Erythroblast (primary cell): ENCODE measurements at regions not wholly inside any gene's neighbourhood (a gene's known extent, or its start where the extent isn't known, plus 50 kb on each side); places are given as distances from the start of the nearest gene placed in this dataset.
A peak's percentile ranks its signal among the peaks of the same experiment; 100 is the strongest.

Source experiments
- DNase-seq, 2 experiments: peaks; one replicate each; lab custom pipeline; 2025; lab: John Stamatoyannopoulos, UW
- GATA1 ChIP-seq: IDR thresholded peaks from 2 replicates; pipeline ENCODE4 v1.6.1; 2011; ENCODE audit warnings: low read depth, mild to moderate bottlenecking, control low read depth, low read length, moderate library complexity
- POLR2A ChIP-seq: IDR thresholded peaks from 2 replicates; pipeline ENCODE4 v1.6.1; 2011; ENCODE audit warnings: mild to moderate bottlenecking, low read length

GRCh38 chr4:95714571-95714970, 125.3 kb upstream of the PDHA2 start:
- no peak for DNase-seq
- no peak for TF ChIP-seq POLR2A
- TF ChIP-seq GATA1: no peak

DNA sequence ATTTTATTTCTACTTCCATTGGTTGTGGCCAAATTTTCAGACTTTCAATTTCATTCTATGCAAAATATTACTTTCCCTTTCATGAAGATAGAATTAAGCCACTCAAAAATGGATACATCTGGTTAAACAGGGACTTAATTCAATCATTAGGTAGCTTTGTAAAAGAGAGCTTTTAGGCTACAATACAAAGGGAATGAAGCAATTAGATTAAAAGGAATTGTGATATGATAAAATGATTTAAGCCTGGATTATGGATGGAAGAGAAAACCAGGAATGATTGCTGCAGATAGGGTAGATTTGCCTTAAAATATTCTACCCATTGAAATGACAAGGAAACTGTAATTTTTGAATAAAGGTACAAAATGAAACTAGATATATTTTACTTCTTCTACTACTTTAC, 134.6 kb upstream of the PDHA2 start:
- no peak for DNase-seq
- TF ChIP-seq POLR2A (no peak), GATA1 (no peak)

DNA sequence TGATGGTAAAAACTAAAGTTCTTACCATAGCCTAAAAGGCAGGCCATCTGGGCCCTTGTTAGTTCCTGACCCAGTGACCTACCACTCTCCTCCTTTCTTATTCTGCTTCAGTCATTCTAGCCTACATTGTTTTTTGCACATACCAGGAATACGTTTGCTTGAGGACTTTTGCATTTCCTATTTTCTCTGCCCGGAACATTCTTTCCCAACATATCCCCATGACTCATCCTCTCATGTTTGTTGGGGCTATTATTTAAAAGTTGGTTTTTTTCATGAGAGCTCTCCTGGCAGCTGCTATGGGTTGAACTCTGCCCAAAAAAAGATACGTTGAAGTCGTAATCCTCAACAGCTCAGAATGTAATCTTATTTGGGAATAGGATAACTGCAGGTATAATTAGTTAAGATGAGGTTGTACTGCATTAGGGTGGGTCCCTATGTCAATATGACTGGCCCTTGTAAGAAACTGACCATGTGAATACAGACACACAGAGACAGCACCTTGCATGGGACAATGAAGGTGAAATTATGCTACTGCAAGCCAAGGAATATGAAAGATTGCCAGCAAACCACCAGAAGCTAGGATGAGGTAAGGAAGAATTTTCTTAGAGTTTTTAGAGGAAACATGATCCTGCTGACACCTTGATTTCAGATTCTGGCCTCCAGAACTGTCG, 138.3 kb upstream of the PDHA2 start:
- no peak for TF ChIP-seq POLR2A
- no peak for TF ChIP-seq GATA1

GRCh38 chr4:95694411-95694810, 145.5 kb upstream of the PDHA2 start:
- no peak for DNase-seq
- TF ChIP-seq GATA1: no peak
- no peak for TF ChIP-seq POLR2A

More for the DNA sequence above, 138.3 kb upstream of the PDHA2 start:
- DNase-seq: no peak

DNA sequence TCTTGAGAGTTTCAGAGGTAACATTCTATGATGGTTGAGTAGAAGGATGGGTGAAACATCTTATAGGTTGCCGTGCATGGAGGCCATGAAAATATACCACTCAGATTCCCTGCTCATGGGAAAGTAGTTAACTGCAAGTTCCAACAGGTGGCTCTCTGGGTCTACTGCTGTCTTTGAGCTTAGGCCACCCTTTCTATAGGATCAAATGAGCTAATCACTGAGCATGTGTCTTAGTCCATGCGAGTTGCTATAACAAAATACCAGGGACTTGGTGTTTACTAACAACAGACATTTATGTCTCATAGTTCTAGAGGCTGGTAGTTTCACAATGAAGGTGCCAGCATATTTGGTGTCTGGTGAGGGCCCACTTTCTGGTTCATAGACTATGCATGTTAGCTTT, 144.8 kb upstream of the UNC5C start:
- DNase-seq: peak; percentile 0 to 7
- TF ChIP-seq POLR2A: no peak
- no peak for TF ChIP-seq GATA1

- no peak for TF ChIP-seq GATA1
- no peak for TF ChIP-seq POLR2A
- DNase-seq: no peak
Observed at GRCh38 chr4:95676190-95676589, 127.4 kb upstream of the UNC5C start.

DNA sequence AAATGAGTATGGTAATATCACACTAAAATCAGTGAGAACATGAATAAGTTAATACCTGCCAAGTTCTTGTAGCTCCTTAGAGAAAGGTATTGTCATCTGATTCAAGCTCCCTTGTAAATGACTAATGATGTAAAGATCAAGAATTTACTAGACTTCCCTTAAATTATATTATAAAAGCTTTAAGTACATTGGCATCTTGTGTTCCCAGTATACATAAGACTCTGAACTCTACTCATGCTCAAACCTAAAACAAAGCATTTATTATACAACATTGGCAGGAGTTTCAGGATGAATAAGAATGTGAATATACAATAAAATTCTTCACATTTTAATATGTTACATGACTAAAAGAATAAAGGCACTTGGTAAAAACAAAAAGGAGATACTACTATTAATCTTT, 126.8 kb upstream of the UNC5C start:
- no peak for TF ChIP-seq POLR2A
- no peak for TF ChIP-seq GATA1

DNA sequence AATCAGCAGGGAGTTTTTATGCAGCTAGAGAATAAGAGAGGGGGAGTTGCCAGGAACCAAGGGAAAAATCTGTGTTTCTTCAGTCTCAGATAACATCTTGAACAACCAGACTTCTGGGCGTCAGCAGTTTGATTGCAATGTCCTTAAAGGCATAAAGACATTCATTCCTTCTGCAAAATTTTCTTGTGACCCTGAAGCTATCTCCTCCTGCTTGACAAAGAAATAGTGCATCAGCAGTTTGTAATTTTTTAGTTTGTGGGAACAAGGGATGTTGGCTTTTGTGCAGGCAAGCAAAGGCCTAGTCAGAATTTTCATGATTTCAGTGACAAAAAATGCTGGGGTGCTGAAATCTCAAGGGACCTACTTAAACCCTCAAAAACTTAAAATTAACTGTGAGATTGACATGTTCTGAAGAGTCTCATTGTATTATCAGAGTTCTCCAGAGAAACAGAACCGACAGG, 125.8 kb upstream of the UNC5C start:
- DNase-seq: no peak
- TF ChIP-seq GATA1 (no peak), POLR2A (no peak)

More for the DNA sequence above, 126.8 kb upstream of the UNC5C start:
- no peak for DNase-seq

- no peak for DNase-seq
- TF ChIP-seq GATA1: no peak
- TF ChIP-seq POLR2A: no peak
Observed at GRCh38 chr4:95672811-95673210, 124.0 kb upstream of the UNC5C start.

- DNase-seq: no peak
- TF ChIP-seq POLR2A: no peak
- no peak for TF ChIP-seq GATA1
Observed at GRCh38 chr4:95660719-95661118, 111.9 kb upstream of the UNC5C start.

GRCh38 chr4:95651891-95652290, 103.1 kb upstream of the UNC5C start:
- DNase-seq: no peak
- TF ChIP-seq POLR2A: no peak
- TF ChIP-seq GATA1: no peak

DNA sequence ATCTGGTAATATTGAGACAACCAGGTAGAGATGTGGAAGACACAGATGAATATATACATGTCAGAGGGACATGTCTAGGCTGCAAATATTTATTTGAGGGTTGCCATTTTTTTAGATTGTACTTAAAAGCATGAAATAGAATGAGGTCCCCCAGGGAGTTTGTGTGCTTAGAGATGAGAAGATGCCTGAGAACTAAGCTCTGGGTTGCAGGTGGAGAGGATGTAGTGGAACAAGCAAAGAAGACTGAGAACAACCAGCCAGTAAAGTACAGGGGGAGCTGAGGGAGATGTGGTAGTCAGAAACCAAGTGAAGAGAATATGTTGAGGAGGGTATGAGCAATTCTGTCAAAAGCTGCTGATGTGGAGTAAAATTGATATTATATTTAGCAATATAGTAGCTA, 95.6 kb upstream of the UNC5C start:
- TF ChIP-seq GATA1: no peak
- DNase-seq: no peak

GRCh38 chr4:95643627-95644026, 94.9 kb upstream of the UNC5C start:
- TF ChIP-seq GATA1: no peak
- TF ChIP-seq POLR2A: no peak
- no peak for DNase-seq

DNA sequence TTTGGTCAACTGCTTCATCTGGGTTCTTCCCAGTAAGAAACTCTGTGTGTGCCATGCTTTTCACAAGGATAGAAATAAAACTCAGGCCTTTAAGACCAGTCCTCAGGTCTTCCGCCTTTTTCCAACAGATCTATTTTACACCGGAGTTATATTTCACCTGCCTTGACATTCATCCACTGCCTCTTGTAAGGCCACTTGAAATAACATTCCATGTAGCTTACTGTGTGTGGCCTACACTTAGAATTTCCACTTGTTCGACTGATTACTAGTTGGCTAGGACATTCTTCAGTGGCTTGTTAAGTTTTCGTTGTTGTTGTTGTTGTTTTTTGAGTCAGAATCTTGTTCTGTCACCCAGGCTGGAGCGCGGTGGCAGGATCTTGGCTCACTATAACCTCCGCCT, 92.8 kb upstream of the UNC5C start:
- TF ChIP-seq POLR2A (no peak), GATA1 (no peak)
- DNase-seq: no peak

GRCh38 chr4:95640311-95640710, 91.5 kb upstream of the UNC5C start:
- no peak for DNase-seq
- TF ChIP-seq GATA1: no peak
- no peak for TF ChIP-seq POLR2A
